IPS DF 19.7 (cell line): ENCODE measurements at regions not wholly inside any gene's neighbourhood (a gene's known extent, or its start where the extent isn't known, plus 50 kb on each side); places are given as distances from the start of the nearest gene placed in this dataset.

Experiments
- DNase-seq: peaks from one replicate; pipeline ENCODE4 v3.0.0-alpha.2; 2013; ENCODE audit warnings: low read depth, low spot score

GRCh38 chr6:113595911-113596376 is 261.2 kb upstream of the MARCKS start:
- no peak for DNase-seq

GRCh38 chr6:113596387-113597230 is 260.5 kb upstream of the MARCKS start:
- no peak for DNase-seq

- DNase-seq = no peak
Observed at GRCh38 chr6:113597231-113597583, 259.9 kb upstream of the MARCKS start.

GRCh38 chr6:113598786-113599185 is 258.4 kb upstream of the MARCKS start:
- no peak for DNase-seq

- no peak for DNase-seq
Observed at GRCh38 chr6:113599444-113599843, 257.7 kb upstream of the MARCKS start.

- DNase-seq = no peak
Observed at GRCh38 chr6:113600551-113601339, 256.4 kb upstream of the MARCKS start.

GRCh38 chr6:113607821-113608545 is 249.2 kb upstream of the MARCKS start:
- DNase-seq = no peak

GRCh38 chr6:113610377-113610988 is 246.7 kb upstream of the MARCKS start:
- DNase-seq = no peak

- no peak for DNase-seq
Observed at GRCh38 chr6:113616701-113617274, 240.4 kb upstream of the MARCKS start.

- DNase-seq = no peak
Observed at GRCh38 chr6:113619077-113619476, 238.1 kb upstream of the MARCKS start.

GRCh38 chr6:113620386-113620785 is 236.8 kb upstream of the MARCKS start:
- no peak for DNase-seq

- DNase-seq = no peak
Observed at GRCh38 chr6:113622254-113622653, 234.9 kb upstream of the MARCKS start.

GRCh38 chr6:113623129-113623528 is 234.0 kb upstream of the MARCKS start:
- DNase-seq = no peak

GRCh38 chr6:113625850-113626249 is 231.3 kb upstream of the MARCKS start:
- no peak for DNase-seq

- no peak for DNase-seq
Observed at GRCh38 chr6:113626475-113626874, 230.7 kb upstream of the MARCKS start.

GRCh38 chr6:113627480-113627879 is 229.7 kb upstream of the MARCKS start:
- no peak for DNase-seq

- no peak for DNase-seq
Observed at GRCh38 chr6:113629256-113629655, 227.9 kb upstream of the MARCKS start.

- no peak for DNase-seq
Observed at GRCh38 chr6:113629975-113630737, 227.0 kb upstream of the MARCKS start.

GRCh38 chr6:113630738-113631535 is 226.2 kb upstream of the MARCKS start:
- DNase-seq = no peak

- DNase-seq = no peak
Observed at GRCh38 chr6:113631666-113632065, 225.5 kb upstream of the MARCKS start.
